ACHN (cell line): ENCODE measurements at regions not wholly inside any gene's neighbourhood (a gene's known extent, or its start where the extent isn't known, plus 50 kb on each side); places are given as distances from the start of the nearest gene placed in this dataset.

Source experiments
- DNase-seq: peaks from one replicate; pipeline ENCODE4 v3.0.0-alpha.2; 2015
- in situ Hi-C: cut with HindIII; loops from 2 replicates; pipeline ENCODE4 v1.10.0; 2017; ENCODE audit warnings: low sequenced_read_pairs, low pct_ligation_motif_present, low pct_unique_long_range_greater_than_20kb

DNA sequence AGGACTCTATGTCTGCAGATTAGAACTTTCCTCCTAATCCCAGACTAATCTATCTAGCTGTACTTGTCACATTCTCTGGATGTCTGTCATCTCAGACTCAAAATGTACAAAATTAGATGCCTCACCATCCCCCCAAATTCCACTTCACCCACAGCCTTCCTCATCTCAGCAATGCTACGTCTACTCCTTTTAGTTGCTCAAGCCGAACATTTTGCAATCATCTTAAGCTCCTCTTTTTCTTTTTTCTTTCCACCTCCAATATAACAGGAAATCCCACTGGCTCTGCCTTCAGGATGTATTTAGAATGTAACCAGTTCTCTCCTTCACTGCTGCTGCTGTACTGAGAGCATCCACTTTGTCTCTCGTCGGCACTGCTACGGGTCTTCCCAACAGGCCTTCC, 1091.8 kb downstream of the TBC1D22A start:
- in situ Hi-C loops, result no loop called here
- no peak for DNase-seq

DNA sequence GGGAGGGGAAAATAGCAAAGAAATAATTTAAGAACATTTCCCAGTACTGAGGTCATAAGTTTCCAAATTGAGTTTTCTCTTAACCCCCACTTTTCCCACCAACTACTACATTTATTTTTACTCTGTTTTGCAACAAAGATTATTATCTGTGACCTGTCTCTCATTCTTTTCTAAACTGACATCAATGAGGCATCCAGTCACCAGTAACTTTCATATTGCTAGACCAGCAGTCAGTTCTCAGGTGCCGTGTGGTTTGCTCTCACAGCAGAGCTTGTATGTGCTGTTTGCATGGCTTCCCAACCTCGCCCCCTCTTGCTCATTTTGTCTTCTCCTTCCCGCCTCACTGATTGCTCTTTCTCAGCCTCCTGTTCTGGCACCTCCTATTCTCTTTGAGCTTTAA, 1091.3 kb downstream of the TBC1D22A start:
- no peak for DNase-seq
- in situ Hi-C loops, result no loop called here

DNA sequence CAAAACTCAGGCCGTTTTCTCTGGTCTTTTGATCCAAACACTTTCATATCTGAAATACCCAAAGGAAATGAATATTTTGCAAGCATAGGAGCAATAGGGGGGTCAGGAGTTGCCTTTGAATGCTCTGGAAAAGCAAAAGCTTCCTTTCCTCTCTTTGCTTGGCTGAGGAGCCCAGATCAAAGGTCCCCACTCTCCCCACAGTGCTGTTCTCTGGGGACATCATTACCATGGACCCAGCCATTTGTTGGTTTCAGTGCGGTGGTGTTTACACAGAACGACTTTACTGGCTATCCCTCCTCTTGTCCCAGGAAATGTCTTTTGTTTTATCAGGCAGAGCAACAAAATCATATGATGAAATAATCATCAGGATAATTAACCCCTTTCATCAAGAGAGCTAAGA, 1089.1 kb downstream of the TBC1D22A start:
- in situ Hi-C loops, result no loop called here

DNA sequence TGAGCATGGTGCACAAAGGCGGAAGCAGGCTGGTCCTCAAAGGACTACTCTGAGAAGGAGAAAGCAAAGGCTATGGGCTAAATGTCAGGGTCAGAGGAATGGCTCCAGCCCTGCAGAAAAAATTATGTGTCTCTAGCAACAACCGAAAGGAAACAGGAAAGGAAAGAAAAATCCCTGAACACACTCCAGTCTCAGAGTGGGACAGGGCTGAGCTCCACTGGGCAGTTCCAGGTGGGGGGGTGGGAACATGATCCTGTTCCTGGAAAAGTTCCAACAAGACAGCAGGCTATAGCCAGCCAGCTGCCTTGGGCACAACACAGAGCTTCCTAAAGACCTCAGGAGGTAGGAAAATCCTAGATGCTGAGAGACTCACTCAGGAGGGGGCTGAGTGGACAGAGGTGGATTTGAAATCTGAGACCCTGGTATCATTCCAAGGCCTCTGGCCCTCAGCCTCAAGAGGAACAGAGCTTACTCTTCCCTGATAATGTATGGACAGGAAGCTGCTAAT, 1088.2 kb downstream of the TBC1D22A start:
- no peak for DNase-seq
- in situ Hi-C loops, result no loop called here

More for the DNA sequence above, 1089.1 kb downstream of the TBC1D22A start:
- DNase-seq, result no peak

DNA sequence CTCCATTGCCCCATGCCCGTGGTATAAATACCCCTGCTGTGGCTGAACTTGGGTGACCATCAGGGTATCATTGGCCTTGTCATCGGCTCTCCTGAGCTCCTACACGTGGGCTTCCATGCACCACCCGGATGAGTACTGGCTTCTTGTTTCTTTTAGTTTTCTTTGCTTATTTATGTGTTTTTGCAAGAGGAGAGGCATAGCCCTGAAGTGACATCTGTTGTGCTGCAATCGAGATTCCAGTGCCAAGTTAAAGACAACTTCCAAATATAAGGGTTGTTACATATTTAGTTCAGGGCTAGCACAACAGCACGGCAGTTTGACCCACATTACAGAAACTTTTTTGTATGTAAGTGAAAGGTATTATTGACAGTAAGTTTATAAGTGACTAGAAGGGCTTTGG, 1087.1 kb downstream of the TBC1D22A start:
- in situ Hi-C loops, result no loop called here
- no peak for DNase-seq

DNA sequence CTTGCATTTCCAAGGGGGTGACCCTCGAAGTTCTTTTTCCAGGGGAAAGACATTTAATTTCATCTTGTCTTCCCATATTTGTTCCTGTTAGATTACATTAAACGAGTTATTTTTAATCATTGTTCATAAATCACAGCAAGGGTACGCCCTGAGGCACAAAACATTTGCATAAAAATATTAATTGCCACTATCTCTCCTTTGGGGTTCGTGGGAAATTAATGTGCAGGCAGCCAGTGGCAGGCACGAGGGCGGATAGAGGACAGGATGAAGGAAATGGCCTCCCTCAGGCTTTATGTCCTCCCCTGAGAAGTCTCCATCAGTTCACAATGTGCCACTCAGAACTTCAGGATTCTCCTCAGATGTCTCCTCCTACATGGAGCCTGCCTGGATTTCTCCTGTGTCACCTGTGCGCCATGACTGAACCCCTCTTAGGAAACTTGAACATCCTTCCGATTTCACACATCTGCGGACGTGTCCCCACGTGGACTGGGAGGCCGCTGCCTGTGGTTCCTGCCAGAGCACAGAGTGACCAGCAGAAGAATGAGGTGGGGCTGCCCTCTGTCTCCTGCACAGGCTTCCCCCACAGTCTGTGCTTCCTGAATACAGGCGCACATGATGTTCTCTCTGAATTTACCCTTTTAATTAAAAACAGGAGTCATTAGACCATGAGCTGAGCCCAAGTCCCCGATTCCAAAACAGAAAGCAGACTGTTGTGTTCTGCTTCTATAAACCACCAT, 1085.9 kb downstream of the TBC1D22A start:
- DNase-seq, result no peak
- in situ Hi-C loops, result no loop called here

DNA sequence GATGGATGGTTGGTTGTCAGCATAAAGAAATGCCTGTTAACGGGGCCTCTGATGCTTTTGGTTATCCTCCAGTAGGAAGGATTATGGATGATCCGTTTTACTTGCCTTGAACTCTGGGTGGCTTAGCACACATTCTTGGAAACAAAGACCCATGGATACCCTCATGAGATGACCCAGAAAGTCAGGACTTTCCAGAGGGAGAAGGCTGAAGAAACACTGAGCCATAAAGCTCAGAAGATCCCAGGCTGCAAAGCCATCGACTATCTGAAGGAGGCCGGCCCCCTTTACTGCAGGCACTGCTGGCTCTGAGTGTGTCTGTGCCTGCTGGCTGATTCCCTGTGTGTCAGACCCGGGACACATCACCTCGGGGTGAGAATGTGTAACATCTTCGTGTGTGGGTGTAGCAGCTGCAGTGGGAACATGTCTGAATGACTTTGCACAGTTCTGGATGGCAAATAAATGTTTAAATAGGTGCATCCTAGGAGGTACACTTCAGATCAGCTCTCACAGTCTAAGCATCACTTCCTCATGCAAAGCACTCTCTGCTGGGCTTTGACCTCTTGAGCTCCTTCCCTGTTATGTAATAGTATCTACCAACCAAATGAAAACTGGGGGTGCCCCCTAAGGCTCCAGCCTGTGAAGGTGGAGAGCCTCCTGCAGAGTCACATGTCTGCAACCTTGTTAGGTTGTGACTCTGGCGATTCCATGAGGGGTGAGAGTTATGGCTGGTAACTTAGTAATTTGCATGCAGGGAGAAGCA, 1084.9 kb downstream of the TBC1D22A start:
- in situ Hi-C loops, result no loop called here
- no peak for DNase-seq

DNA sequence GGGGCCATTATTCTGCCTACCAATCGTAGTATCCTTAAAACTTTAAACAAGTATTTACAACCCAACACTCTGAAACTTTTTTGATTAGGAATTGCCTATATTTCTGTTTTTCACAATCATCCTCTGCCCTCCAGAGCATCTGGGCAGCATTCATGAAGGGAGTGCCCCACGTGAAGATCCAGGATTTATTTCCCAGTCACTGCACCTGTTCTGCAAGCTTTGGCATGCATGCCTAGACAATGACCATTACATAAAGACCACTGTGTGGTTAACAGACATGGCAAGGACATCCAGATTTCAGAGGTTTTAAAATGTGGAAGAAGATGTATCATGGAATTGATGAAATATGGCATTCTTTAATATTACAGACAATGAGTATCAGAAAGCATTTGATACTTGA, 1083.8 kb downstream of the TBC1D22A start:
- in situ Hi-C loops, result no loop called here

DNA sequence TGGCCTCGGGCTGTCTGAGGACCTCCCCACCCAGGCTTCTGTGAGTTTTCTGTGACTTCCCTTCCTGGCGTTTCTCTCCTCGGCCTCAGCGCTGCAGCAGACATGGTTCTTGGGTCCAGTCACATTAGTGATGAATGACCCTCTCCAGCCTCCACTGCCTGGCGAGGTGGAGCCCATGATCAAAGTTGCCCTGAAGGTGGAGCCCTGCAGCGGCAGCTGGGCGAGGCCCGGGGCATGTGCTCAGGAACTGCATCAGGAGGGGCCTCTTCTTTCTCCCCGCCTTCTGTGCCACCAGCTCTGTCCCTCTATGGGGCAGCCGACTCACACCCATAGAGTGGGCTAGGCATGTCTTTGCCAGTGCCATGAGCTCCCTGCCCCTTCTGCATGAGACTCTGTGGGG, 1079.7 kb downstream of the TBC1D22A start:
- DNase-seq, result no peak
- in situ Hi-C loops, result no loop called here

More for the DNA sequence above, 1083.8 kb downstream of the TBC1D22A start:
- no peak for DNase-seq

DNA sequence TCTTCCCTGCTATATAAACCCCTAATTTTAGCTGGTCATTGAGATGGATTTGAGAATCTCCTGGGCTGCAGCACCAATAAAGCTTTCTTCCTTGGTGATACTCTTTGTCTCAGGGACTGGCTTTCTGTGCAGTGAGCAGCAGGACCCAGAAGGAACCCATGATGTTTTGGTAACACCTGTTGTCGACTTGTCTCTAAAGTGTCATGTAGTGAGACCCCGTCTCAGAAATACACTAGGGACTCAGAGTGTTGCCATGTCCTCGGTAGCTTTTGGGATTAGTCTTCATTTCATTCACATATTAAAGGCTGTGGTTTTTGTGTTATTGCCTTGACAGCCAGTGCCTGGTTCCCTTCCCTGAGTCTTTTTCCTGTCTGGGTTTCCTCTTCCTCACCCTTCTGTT, 1078.7 kb downstream of the TBC1D22A start:
- in situ Hi-C loops, result no loop called here
- no peak for DNase-seq

DNA sequence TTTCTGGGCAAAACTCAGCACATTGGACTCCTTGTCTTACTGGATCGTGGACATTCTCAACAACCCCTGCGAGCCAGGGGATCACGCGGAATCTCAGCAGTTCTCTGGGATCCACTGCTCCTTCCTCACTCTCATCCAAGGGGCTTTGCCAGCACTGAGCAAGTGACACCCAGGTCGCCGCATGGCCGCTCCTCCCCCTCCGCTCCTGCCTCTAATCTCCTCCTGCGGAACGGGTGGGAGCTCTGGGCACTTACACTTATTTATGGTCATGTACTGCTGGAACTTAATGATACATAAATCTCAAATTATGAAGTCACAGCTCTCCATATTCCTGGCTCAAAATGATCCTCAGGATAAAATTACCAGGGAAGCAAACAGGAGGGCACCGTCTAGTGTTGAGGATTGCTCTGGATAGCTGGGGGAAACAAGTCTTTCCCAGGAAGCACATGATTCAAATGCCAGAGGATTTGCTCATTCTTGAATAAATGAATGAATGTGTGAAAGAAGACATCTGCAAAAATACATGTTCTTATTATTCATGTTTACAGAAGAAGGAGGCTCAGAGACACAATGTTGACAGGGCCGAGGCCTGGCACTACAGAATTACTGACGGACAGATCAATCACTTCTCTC, 1077.3 kb downstream of the TBC1D22A start:
- no peak for DNase-seq
- in situ Hi-C loops, result no loop called here

DNA sequence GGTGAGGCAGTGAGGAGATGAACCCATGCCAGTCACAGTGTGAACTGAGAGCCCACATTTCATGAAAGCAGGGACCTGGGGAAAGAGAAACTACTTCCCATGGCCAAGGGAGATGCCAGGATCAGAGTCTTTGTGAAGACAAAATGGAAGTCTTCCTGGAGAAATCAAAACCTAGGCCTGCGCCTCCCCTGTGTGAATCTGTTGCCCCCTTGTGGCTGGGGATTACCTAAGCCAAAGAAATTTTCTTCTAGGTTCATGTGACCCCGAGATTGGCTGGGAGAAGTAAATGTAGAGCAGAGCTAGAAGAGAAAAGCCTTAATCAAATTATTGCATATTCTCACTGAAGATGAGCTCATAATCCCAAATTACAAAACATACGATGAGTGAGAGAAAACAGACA, 1075.3 kb downstream of the TBC1D22A start:
- no peak for DNase-seq
- in situ Hi-C loops, result no loop called here

DNA sequence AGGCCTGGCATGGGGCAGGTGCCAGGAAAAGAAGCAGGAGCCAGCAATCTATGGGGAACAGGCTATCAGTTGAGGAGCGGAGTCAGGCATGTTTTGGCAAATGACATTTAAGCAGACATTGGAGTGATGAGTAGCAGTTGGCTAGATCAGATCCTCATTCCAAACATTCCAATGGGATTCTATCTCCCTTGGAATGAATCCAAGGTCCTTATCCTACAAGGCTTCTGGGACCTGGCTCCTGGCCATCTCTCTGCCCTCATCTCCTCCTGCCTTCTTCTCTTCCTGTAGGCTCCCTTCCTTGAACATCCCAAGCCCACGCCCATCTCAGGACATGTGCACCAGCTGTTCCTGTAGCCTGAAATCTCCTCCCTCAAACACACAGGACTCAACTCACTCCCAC, 1074.5 kb downstream of the TBC1D22A start:
- in situ Hi-C loops, result no loop called here
- DNase-seq, result no peak

DNA sequence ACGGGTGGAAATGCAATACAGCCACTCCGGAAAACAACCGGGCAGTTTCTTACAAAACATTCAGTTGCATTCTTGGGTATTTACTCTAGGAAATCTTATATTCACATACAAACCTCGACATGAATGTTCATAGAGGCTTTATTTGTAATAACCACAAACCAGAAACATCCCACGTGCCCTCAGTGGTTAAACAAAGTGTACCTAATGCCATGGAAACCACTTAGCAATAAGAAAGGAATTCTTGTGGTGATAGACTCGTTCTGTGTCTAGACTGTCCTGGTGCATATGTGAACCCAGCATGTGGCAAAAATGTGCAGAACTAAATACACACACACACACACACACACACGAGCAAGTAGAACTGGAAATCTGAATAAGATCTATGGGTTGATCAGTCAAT, 1073.3 kb downstream of the TBC1D22A start:
- peak; percentile 2 for DNase-seq
- in situ Hi-C loops, result no loop called here

DNA sequence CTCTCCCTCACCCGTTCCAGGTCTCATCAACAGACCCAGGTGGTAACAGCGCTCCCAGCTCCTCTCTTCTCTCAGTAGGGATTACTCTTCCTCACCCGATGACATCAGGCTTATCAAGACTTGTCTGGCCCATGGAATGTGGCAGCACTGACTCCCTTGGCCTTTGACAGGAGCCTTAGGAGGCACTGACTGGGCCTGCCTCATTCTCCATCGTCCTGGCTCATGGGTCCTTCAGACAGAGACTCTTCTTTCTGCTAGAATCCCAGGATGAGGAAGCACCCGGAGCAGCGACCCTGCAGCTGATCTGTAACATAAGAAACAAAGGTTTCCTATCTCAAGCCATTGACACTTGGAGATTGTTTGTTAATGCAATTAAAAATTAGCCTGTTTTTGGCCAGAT, 1063.6 kb downstream of the TBC1D22A start:
- DNase-seq, result no peak
- in situ Hi-C loops, result no loop called here

DNA sequence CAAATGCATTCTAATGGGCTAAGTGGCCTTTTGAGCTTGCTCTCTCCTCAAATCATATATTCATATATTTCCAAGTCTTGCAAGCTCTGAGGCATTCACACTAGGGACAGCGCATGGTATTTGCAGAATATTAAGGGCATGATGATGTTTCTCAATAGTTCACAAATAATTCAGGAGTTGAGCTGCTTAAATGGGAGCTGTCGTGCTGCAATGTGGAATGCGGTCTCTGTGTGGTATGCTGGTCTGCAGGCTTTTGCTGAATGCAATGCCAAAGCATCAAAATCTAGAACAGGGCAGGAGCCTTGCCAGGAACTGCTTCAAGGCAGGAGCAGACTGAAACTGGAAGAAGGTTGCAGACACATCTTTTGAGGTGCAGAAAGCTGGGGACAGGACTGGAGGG, 1060.0 kb downstream of the TBC1D22A start:
- in situ Hi-C loops, result no loop called here
- DNase-seq, result no peak

DNA sequence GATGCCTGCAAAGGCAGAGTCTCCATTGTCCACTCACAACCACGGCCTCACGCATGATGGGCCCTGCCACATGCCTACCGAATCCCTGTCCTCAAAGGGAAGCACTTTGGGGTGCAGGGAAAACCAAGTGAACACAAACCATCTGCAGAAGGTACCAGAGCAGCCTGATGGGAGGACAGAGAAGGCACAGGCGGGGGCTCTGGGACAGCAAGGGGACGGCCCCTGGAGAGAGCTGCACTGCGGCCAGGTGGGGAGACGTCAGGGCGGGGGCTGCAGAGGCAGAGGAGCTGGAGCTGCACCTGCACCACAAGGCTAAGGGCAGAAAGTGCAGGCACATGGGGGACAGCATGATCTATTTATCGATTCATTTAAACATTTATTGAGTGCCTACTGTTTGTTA, 1056.0 kb downstream of the TBC1D22A start:
- in situ Hi-C loops, result no loop called here
- no peak for DNase-seq

DNA sequence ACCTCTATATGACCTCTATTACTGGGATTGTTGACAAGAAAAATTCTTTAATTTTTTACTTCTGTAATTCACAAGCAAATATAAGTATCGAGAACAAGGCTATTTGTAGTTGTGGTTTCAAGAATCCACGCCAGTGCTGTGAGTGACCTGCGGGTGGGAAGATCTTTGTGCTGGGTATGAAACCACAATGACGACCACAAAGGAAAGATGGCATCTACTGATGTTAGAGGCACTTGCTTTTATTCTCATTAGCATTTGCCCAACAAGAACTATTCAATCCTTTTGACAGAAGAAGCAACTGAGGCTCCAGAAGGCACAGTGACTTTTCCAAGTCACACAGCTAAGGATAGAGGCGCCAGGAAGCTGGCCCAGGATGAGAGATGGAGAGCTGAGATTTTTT, 1054.9 kb downstream of the TBC1D22A start:
- in situ Hi-C loops, result no loop called here

DNA sequence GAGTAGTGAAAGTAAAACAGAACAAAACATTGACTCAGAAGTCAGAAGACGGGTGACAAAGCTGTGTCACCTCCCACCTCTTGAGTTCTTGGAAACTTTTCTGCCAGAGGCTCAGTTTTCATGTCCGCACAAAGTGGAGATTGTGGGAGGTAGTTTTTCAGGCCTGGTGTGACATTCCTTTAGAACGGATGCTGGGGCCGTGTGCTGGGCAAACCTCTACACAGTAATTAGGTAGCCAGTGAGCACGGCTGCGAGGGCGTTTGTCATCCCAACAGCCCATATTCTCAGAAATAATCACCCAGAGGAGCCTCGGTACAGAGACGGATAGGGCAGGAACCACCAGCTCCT, 1054.4 kb downstream of the TBC1D22A start:
- no peak for DNase-seq
- in situ Hi-C loops, result no loop called here

More for the DNA sequence above, 1054.9 kb downstream of the TBC1D22A start:
- no peak for DNase-seq
